HL-60 (cell line): ENCODE measurements at regions not wholly inside any gene's neighbourhood (a gene's known extent, or its start where the extent isn't known, plus 50 kb on each side); places are given as distances from the start of the nearest gene placed in this dataset.

Experiments
- CTCF ChIP-seq: IDR thresholded peaks from one replicate; pipeline ENCODE4 v1.5.1; 2011; ENCODE audit warnings: low read length, control low read depth, inconsistent platforms; ENCODE audit not compliant: insufficient read depth
- GABPA ChIP-seq: IDR thresholded peaks from 2 replicates; pipeline ENCODE4 v1.6.1; 2012; ENCODE audit warnings: low read depth

GRCh38 chr12:38448991-38449390 lies 132.4 kb downstream of the ALG10B start:
- TF ChIP-seq GABPA: no peak
- TF ChIP-seq CTCF: no peak
